ENCODE measurements at regions not wholly inside any gene's neighbourhood (a gene's known extent, or its start where the extent isn't known, plus 50 kb on each side); places are given as distances from the start of the nearest gene placed in this dataset.
A peak's percentile ranks its signal among the peaks of the same experiment; 100 is the strongest.
"Not testable (repeated sequence)": the region's sequence is repeated elsewhere in the genome, so short reads cannot be mapped to it uniquely, and the experiment has no call there.

GRCh38 chr13:24580315-24580714 lies 67.7 kb upstream of the PARP4 start:
- DNase-seq; H3K4me2 ChIP-seq; H3K9me3 ChIP-seq; H3K27me3 ChIP-seq (ENCODE audit: insufficient read depth); POLR2A ChIA-PET; H3K79me2 ChIP-seq (ENCODE audit: insufficient read depth); H3K27ac ChIP-seq (ENCODE audit: low read depth in 2 of 2, low read length in 1 of 2); H3K4me1 ChIP-seq (ENCODE audit: control insufficient read depth in 1 of 2, insufficient read depth in 2 of 2, low read depth in 1 of 2, low read length in 1 of 2); H3F3A ChIP-seq (replicated peaks; ENCODE audit: insufficient read depth); H4K20me1 ChIP-seq (ENCODE audit: insufficient read depth); H3K9me2 ChIP-seq; H3K9ac ChIP-seq; H3K4me3 ChIP-seq (ENCODE audit: low read depth in 2 of 2, low read length in 1 of 2); H3K36me3 ChIP-seq (replicated peaks in 1 of 2; ENCODE audit: control insufficient read depth in 1 of 2, insufficient read depth in 2 of 2, low read length in 1 of 2): not testable (repeated sequence)
- H2AFZ ChIP-seq (ENCODE audit: low read depth), result 0 out of 2 replicates have a peak overlapping the region, but pooled peaks have one; percentile 16
- TF ChIP-seq RAD21 (IDR thresholded peaks at IDR 0.05; ENCODE audit: low read length) (peak; percentile 55), CTCF (IDR thresholded peaks at IDR 0.05) (peak; percentile 66), SMC3 (IDR thresholded peaks at IDR 0.05; ENCODE audit: low read depth, low read length) (peak; percentile 25)
- CTCF ChIA-PET, result interaction anchor here (1.0 to 2.0 kb wide), 6 partner anchors 11 to 147 kb away, joined by 3 to 7 read pairs (median 4); no protein-coding TSS in a partner anchor
- 0% methylated on average over 1 of the region's 1 CpG for WGBS (ENCODE audit: low lambda C conversion rate)

- H3K4me3 ChIP-seq (ENCODE audit: low read depth in 2 of 2, low read length in 1 of 2); H3K27ac ChIP-seq (ENCODE audit: low read depth in 2 of 2, low read length in 1 of 2); POLR2A ChIA-PET; H3K9me3 ChIP-seq; H3K4me2 ChIP-seq; H3F3A ChIP-seq (replicated peaks; ENCODE audit: insufficient read depth); H3K9ac ChIP-seq; CTCF ChIA-PET; H3K27me3 ChIP-seq (ENCODE audit: insufficient read depth); H3K36me3 ChIP-seq (replicated peaks in 1 of 2; ENCODE audit: control insufficient read depth in 1 of 2, insufficient read depth in 2 of 2, low read length in 1 of 2); H2AFZ ChIP-seq (ENCODE audit: low read depth); DNase-seq; H4K20me1 ChIP-seq (ENCODE audit: insufficient read depth); H3K9me2 ChIP-seq; H3K79me2 ChIP-seq (ENCODE audit: insufficient read depth); H3K4me1 ChIP-seq (ENCODE audit: control insufficient read depth in 1 of 2, insufficient read depth in 2 of 2, low read depth in 1 of 2, low read length in 1 of 2): not testable (repeated sequence)
- WGBS (ENCODE audit: low lambda C conversion rate), result 60% methylated on average over 5 of the region's 5 CpGs
These were observed 69.0 kb upstream of the PARP4 start for GRCh38 chr13:24581578-24581977.

GRCh38 chr13:24591697-24592096 lies 79.1 kb upstream of the PARP4 start:
- H3K27ac ChIP-seq (ENCODE audit: low read depth in 2 of 2, low read length in 1 of 2); H3K9me3 ChIP-seq; H3K79me2 ChIP-seq (ENCODE audit: insufficient read depth); H3K9ac ChIP-seq; DNase-seq; H3K9me2 ChIP-seq; H3K36me3 ChIP-seq (replicated peaks in 1 of 2; ENCODE audit: control insufficient read depth in 1 of 2, insufficient read depth in 2 of 2, low read length in 1 of 2); H3K4me2 ChIP-seq; H4K20me1 ChIP-seq (ENCODE audit: insufficient read depth); POLR2A ChIA-PET; H2AFZ ChIP-seq (ENCODE audit: low read depth); H3K4me1 ChIP-seq (ENCODE audit: control insufficient read depth in 1 of 2, insufficient read depth in 2 of 2, low read depth in 1 of 2, low read length in 1 of 2); H3K27me3 ChIP-seq (ENCODE audit: insufficient read depth); CTCF ChIA-PET; H3F3A ChIP-seq (replicated peaks; ENCODE audit: insufficient read depth); H3K4me3 ChIP-seq (ENCODE audit: low read depth in 2 of 2, low read length in 1 of 2): not testable (repeated sequence)
- 35% methylated on average over 5 of the region's 6 CpGs for WGBS (ENCODE audit: low lambda C conversion rate)

GRCh38 chr13:24597906-24598670 lies 82.1 kb upstream of the ATP12A start:
- CTCF ChIA-PET, result interaction anchor here (0.7 kb wide), 1 partner anchor 29 kb away, joined by 4 read pairs; no protein-coding TSS in a partner anchor

GRCh38 chr13:24599019-24599791 lies 81.0 kb upstream of the ATP12A start:
- POLR2A ChIA-PET; H4K20me1 ChIP-seq (ENCODE audit: insufficient read depth); H3K9ac ChIP-seq; H3K9me3 ChIP-seq; DNase-seq; CTCF ChIA-PET; H3K9me2 ChIP-seq; H3K27ac ChIP-seq (ENCODE audit: low read depth in 2 of 2, low read length in 1 of 2); H3K79me2 ChIP-seq (ENCODE audit: insufficient read depth); H2AFZ ChIP-seq (ENCODE audit: low read depth); H3K4me1 ChIP-seq (ENCODE audit: control insufficient read depth in 1 of 2, insufficient read depth in 2 of 2, low read depth in 1 of 2, low read length in 1 of 2); H3K4me2 ChIP-seq; H3K4me3 ChIP-seq (ENCODE audit: low read depth in 2 of 2, low read length in 1 of 2); H3F3A ChIP-seq (replicated peaks; ENCODE audit: insufficient read depth); H3K27me3 ChIP-seq (ENCODE audit: insufficient read depth); H3K36me3 ChIP-seq (replicated peaks in 1 of 2; ENCODE audit: control insufficient read depth in 1 of 2, insufficient read depth in 2 of 2, low read length in 1 of 2): not testable (repeated sequence)
- WGBS (ENCODE audit: low lambda C conversion rate), result 41% methylated on average over 9 of the region's 10 CpGs

More at GRCh38 chr13:24597906-24598670, 82.1 kb upstream of the ATP12A start:
- H2AFZ ChIP-seq (ENCODE audit: low read depth); H3F3A ChIP-seq (replicated peaks; ENCODE audit: insufficient read depth); H3K9me2 ChIP-seq; H3K4me3 ChIP-seq (ENCODE audit: low read depth in 2 of 2, low read length in 1 of 2); H3K9ac ChIP-seq; H3K79me2 ChIP-seq (ENCODE audit: insufficient read depth); H3K27ac ChIP-seq (ENCODE audit: low read depth in 2 of 2, low read length in 1 of 2); H3K36me3 ChIP-seq (replicated peaks in 1 of 2; ENCODE audit: control insufficient read depth in 1 of 2, insufficient read depth in 2 of 2, low read length in 1 of 2); H4K20me1 ChIP-seq (ENCODE audit: insufficient read depth); POLR2A ChIA-PET; H3K9me3 ChIP-seq; DNase-seq; H3K27me3 ChIP-seq (ENCODE audit: insufficient read depth); H3K4me1 ChIP-seq (ENCODE audit: control insufficient read depth in 1 of 2, insufficient read depth in 2 of 2, low read depth in 1 of 2, low read length in 1 of 2); H3K4me2 ChIP-seq: not testable (repeated sequence)
- 53% methylated on average over 3 of the region's 3 CpGs for WGBS (ENCODE audit: low lambda C conversion rate)
